ENCODE measurements at regions not wholly inside any gene's neighbourhood (a gene's known extent, or its start where the extent isn't known, plus 50 kb on each side); places are given as distances from the start of the nearest gene placed in this dataset.

- TF ChIP-seq EP300 (IDR thresholded peaks at IDR 0.05) (no peak), POLR2A (IDR thresholded peaks at IDR 0.05) (no peak)
Observed at GRCh38 chr14:101370593-101371569, 190.4 kb upstream of the DIO3 start.
